ENCODE measurements at regions not wholly inside any gene's neighbourhood (a gene's known extent, or its start where the extent isn't known, plus 50 kb on each side); places are given as distances from the start of the nearest gene placed in this dataset.
"Not testable (repeated sequence)": the region's sequence is repeated elsewhere in the genome, so short reads cannot be mapped to it uniquely, and the experiment has no call there.

DNA sequence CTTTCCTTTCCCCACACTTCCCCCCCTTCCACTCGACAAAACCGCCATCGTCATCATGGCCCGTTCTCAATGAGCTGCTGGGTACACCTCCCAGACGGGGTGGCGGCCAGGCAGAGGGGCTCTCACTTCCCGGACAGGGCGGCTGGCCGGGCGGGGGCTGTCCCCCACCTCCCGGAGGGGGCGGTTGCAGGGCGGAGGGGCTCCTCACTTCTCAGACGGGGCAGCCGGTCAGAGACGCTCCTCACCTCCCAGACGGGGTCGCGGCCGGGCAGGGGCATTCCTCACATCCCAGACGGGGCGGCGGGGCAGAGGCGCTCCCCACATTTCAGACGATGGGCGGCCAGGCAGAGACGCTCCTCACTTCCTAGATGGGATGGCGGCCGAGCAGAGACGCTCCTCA lies 74.2 kb upstream of the OSTN start:
- TF ChIP-seq POLR2A (IDR thresholded peaks at IDR 0.05), result not testable (repeated sequence)
- TF ChIP-seq, protein P1, sequence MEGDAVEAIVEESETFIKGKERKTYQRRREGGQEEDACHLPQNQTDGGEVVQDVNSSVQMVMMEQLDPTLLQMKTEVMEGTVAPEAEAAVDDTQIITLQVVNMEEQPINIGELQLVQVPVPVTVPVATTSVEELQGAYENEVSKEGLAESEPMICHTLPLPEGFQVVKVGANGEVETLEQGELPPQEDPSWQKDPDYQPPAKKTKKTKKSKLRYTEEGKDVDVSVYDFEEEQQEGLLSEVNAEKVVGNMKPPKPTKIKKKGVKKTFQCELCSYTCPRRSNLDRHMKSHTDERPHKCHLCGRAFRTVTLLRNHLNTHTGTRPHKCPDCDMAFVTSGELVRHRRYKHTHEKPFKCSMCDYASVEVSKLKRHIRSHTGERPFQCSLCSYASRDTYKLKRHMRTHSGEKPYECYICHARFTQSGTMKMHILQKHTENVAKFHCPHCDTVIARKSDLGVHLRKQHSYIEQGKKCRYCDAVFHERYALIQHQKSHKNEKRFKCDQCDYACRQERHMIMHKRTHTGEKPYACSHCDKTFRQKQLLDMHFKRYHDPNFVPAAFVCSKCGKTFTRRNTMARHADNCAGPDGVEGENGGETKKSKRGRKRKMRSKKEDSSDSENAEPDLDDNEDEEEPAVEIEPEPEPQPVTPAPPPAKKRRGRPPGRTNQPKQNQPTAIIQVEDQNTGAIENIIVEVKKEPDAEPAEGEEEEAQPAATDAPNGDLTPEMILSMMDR (IDR thresholded peaks at IDR 0.05), result not testable (repeated sequence)
